NCI-H2196 (cell line): ENCODE measurements at regions not wholly inside any gene's neighbourhood (a gene's known extent, or its start where the extent isn't known, plus 50 kb on each side); places are given as distances from the start of the nearest gene placed in this dataset.

ENCODE experiments used
- DNase-seq: peaks from one replicate; lab custom pipeline; 2025; ENCODE audit not compliant: unreplicated experiment; lab: John Stamatoyannopoulos, UW

DNA sequence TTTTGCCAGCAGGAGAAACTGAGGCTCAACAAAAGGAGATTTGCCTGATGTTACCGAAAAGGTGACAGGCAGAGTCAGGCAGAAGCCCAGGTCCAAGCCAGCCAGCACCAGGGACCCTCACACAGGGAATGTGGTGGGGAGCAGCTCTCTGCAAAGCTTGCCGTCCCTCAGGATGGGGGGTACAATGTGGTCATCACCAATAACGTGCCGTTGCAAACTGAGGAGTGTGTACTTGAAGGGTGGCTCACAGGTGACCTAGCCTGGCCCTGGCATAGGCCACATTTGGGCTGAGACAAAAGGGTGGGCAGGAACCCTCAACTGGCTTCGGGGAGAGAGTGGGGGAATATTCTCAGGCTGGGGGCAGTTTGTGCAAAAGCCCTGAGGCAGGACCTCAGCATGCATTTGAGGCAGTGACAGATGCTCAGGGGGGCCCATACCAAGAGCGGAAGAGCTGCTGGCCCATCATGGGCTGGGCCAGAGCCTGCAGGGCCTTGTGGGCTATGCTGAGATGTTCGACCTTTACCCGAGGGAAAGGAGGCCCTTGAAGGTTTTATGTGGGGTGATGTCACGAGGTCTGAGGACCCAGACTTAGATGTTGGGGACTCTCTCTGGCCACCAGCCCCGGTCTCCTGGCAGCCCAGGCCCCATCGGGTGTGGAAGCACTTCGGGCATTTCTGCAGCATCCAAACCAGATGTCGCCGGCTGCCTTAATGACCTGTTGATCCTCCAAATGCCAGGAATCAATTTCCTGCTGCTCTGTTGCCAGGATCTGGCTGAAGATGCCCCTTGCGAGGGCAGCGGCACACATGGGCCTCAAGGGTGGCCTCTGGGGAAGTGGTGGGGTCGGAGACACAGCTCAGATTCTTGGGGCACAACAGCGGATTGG lies 57.4 kb upstream of the SHISAL1 start:
- no peak for DNase-seq

DNA sequence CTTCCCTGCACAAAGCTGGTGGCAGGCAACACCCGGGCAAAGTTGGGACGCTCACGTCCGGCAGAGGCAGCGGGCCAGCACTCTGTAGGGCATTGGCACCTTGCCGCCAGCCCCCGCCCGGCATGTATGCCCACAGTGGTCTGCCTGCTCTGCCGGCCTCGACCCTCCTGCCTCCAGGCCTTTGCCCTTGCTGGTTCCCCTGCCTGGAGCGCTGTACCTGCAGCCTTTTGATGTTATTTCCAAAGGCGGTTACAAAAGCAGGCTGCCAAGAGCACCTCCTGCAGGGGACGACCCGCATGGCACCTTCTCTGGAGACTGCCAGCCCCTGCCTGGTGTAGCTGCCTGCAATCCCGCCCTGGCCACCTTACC lies 56.5 kb upstream of the SHISAL1 start:
- no peak for DNase-seq

DNA sequence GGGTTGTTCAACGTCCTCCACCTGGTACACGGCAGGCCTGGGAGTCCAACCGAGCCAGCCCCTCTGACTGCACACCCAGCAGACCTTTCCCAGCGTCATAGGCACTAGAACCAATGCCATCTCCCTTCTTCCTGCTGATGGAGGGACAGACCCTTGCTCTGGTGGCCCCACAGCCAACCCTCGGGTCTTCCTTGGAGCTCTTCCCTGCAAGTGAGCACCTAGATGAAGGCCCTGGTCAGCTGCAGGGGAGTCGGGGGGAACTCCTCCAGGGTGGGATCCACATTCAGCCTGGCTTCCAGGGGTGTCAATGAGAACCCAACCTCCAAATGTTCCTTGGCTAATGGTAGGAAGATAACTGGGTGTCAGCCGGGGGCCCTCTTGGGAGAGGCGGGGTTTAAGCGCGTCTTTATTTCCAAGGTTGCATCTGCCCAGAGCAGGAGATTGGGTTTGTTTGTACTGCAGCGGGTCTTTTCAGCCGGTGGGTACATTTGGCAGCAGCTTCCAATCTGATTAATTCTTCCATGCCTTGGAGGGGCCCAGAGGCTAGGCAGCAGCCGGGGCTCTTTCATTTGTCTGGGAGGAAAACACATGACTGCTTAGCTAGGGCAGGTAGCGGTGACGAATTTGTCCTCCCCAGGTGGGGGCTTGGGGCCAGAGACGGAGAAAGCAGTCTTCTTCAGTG lies 56.0 kb upstream of the SHISAL1 start:
- no peak for DNase-seq

DNA sequence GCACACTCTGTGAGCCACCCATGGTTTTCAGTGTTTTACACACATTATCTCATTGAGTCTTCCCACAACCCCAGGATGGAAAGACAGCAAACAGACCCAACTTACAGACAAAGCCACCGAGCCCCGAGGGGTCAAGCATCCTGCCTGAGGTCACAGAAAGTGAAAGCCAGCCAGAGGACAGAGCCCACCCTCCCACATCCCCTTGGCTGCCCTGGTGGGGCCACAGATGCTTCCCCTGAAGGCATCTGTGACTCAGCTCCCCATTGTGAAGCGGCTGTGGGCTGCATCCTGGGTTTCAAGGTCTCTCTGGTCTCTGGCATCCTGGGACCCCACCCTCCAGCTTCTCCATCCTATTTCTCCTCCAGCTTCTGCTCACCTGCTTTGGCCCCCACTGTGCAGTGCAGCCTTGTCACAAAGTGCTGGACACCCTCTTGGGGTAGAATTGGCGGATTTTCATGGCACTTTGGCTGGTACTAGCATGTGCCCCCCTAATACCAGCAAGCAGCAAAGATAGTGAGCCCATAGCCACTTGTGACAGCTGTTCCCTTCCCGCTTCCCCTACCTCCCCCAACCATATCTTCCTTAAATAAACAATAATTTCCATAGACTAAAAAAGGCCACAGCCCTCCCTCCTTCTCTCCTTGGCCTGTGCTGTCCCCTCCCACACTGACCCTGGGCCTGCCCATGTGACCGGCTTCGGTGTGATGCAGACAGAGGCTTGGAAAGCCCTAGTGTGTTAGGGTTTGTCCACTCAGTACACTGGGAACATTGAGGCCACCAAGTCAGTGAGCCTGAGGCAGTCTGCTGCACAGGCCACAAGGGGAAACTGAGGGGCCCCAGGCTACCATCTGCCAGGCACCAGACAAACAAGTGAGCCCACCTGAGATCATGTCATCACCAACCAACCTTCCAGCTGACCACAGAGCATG lies 53.9 kb upstream of the SHISAL1 start:
- DNase-seq: no peak

DNA sequence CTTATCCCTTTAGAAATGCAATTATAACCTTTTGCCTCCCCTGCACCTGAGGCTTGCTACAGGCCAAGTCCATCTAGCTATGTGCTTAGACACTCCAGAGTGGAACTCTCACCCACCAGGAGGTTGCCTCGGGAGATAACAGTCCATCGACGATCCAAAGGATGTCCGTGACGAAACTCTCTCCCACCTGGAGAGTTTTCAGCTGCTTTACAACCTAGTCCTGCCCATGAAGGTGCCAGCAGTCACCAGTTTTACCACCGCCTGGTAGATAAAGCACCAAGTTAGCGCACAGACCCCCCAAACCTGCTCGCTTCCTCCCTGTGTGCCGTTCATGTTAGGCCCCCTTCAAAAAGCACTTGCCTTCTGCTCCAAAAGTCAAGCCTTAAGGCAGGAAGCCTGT lies 53.1 kb upstream of the SHISAL1 start:
- no peak for DNase-seq

DNA sequence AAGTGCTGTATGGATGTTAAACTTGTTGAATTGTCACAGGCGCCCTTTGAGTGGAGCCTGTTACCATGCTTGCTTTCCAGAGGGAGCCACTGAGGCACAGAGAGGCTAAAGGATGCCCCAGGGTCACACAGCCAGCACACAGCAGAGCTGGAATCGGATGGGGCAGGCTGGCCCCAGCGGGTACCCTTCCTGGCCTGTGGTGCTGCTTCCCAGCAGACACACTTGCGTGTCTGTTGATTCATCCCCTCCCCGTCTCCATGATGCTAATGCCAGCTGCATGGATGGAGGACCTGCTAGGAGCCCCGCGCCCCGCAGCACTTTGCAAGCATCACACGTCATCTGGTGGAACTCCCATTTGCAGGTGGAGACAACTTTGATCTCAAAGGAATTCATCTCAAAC lies 52.4 kb upstream of the SHISAL1 start:
- no peak for DNase-seq

DNA sequence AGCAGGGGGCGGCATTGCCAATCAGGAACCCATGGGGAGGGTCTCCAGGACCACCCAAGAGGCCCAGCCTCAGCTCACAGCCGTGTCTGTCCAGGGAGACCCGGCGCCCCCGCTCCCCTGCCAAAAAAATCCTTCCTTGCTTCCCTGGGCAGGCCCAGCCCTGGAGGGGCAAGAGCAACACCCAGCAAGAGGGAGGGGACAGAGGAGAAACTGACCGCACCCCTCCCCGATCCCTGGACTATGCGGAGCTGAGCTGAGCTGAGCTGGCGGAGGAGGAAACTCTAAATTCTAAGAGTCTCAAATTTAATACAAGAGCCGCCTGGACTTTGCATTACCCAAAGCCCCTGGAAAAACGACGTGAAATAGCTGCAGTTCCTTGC lies 52.0 kb upstream of the SHISAL1 start:
- DNase-seq: no peak

DNA sequence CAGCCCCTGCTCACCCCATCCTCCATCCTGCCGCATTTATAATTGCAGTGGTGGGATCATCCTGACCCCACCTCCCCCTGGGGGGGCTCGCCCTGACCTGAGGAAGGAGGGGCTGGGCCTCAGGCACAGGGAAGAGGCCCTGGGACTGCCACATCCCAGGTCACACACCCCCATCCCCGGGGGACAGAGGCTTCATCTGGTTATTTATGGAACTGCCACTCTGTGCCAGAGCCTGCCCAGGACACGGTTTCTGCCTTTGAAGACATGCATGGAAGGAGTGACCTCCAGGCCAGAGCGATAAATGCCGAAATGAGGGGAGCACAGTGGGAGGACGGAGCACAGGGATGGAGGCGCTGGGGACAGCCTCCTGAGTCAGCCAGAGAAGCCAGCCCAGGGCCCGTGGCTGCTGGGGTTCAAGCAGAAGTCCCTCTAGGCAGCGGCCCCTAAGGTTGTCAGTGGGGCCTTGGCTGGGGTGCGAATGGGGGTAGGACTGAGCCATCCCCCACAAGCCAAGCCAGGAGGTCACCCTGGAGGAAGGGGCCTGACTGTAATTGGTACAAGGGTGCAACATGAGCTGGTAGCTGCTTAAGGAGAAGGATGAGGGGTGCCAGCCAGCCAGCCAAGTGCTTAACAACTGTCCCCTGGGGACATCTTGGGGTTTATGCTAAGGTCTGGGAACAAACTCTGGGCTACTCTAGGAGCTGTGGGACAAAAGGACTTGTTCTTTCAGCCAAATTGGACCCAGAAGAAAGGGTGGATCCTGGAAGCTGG lies 51.4 kb upstream of the SHISAL1 start:
- DNase-seq: no peak

DNA sequence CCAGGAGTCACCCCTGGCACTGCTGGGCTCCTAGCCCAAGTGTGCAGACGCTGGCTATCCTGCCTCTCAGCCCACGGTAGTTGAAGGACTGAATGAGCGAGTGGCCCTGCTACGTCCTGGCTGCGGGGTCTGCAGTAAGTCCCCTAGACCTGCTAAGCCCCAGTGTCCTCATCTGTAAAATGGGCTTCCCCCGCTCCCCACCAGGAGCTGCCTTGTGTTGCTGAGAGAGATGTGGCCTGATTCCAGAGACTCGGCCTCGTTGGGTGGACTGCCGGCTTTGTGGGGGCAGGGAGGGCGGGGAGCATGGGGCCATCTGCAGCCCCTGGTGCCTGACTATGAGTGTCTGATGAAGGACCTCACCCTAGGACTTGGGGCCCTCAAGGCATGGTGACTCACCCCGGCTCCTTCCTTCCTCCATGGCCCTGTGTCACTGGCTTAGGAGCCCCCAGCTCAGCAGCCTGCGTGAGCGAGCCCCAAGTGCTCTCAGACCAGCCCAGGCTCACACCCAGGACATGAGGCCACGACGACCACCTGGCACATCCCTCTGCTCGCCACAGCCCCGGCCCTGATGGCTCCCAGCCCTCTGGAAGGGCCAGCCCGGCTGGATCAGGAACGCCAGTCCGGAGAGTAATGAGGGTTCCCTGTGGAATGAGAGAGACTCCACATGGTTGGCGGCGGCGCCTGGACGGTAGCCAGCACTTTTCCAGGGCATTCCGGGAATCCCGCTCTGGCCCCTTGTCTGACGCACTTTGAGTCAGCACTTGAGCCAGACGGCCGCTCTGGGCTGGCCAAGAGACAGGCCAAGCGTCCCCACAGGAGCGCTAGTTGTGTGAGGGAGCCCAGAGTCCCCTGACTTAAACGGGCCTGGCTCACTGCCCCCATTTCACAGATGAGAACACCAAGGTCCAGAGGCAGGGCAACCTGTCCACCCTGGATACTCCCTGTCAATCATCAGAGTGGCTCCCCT lies 50.5 kb upstream of the SHISAL1 start:
- DNase-seq: no peak

DNA sequence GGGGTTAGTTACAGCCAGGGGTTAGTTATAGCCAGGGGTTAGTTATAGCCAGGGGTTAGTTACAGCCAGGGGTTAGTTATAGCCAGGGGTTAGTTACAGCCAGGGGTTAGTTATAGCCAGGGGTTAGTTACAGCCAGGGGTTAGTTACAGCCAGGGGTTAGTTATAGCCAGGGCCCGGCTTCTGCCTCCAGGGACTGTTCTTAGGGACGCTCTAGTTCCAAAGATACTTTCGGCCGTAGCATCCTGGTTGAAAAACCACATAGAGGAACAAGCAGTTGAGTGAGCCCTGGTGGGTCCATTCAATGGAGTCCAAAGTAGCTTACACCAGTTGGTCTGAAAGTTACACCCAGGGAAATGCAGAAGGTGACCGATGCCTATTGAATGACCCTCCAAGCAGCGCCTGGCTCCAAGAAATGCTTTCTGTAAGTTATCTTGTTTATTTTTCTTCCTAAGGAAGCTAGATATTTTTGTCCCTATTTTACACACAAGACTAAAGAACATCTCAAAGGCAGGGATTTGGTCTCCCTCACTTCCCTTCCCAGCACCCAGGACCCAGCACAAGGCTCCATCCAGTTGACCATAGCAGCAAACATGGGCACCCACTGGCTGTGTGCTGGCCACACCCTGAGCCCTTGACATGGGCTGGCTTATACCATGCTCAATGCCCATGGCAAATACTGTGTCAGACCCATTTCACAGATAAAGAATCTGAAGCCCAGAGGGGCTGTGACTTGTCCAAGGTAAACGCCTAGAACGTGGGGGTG lies 49.7 kb upstream of the SHISAL1 start:
- no peak for DNase-seq
